ENCODE measurements at regions not wholly inside any gene's neighbourhood (a gene's known extent, or its start where the extent isn't known, plus 50 kb on each side); places are given as distances from the start of the nearest gene placed in this dataset.

DNA sequence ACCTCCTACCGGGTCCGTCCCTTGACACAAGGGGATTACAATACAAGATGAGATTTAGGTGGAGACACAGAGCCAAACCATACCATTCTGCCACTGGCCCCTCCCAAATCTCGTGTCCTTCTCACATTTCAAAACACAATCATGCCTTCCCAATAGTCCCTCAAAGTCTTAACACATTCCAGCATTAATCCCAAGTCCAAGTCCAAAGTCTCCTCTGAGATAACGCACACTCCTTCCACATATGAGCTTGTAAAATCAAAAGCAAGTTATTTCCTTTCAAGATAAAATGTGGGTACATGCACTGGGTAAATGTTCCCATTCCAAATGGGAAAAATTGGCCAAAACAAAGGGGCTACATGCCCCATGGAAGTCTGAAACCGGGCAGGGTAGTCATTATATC, 463.9 kb upstream of the CDH9 start:
- Histone ChIP-seq H4K20me1 (ENCODE audit: insufficient read depth, low read depth, low read length) (no peaks in the 10 kb centered on the region), H3K9me2 (replicated peaks; ENCODE audit: insufficient read depth, low read length) (no peaks in the 10 kb centered on the region), H3K4me3 (ENCODE audit: low read length) (no peak overlapping the region), H3K36me3 (ENCODE audit: insufficient read depth, low read length) (no peaks in the 10 kb centered on the region), H3K9ac (ENCODE audit: low read length) (no peak overlapping the region), H3K9me3 (ENCODE audit: low read length) (0 out of 2 replicates have a peak, but pooled peaks cover 1% of the 10 kb centered on the region), H3K4me1 (ENCODE audit: low read length) (no peaks in the 10 kb centered on the region), H3K4me2 (ENCODE audit: low read depth, low read length, poor library complexity, severe bottlenecking) (no peak overlapping the region), H3K79me2 (ENCODE audit: low read length) (no peaks in the 10 kb centered on the region), H3K27ac (ENCODE audit: low read length) (no peak overlapping the region), H3K27me3 (ENCODE audit: low read length) (no peaks in the 10 kb centered on the region), H2AFZ (ENCODE audit: low read length) (peak overlapping the region; percentile 45; the same call in 1 of the 2 replicates)
- no peak for DNase-seq

DNA sequence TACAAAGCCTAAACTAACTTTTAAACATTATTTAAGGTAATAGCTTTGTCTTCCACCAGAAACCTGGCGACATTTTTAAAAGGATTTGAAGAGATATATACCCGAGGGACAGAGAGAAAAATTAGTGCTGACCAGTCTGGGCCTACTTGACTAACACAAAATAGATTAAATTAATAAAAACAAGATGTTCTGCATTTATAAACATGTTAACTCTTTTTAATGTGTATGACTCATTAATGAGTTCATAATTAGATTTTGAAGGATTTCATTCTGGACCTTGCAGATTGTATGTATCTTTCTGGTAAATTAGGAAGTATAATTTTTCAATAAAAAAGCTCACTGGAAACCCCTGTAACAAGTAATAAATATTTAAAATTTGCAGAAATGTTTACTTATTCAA, 459.1 kb upstream of the CDH9 start:
- no peaks in the 10 kb centered on the region for H3K9me2 ChIP-seq (replicated peaks; ENCODE audit: insufficient read depth, low read length)
- no peaks in the 10 kb centered on the region for H4K20me1 ChIP-seq (ENCODE audit: insufficient read depth, low read depth, low read length)
- DNase-seq, result no peak
- no peak overlapping the region for H3K4me3 ChIP-seq (ENCODE audit: low read length)
- no peaks in the 10 kb centered on the region for H3K9me3 ChIP-seq (ENCODE audit: low read length)
- no peak overlapping the region for H3K4me2 ChIP-seq (ENCODE audit: low read depth, low read length, poor library complexity, severe bottlenecking)
- H3K27ac ChIP-seq (ENCODE audit: low read length), result no peak overlapping the region
- no peaks in the 10 kb centered on the region for H3K79me2 ChIP-seq (ENCODE audit: low read length)
- no peaks in the 10 kb centered on the region for H3K36me3 ChIP-seq (ENCODE audit: insufficient read depth, low read length)
- no peaks in the 10 kb centered on the region for H3K27me3 ChIP-seq (ENCODE audit: low read length)
- peak overlapping the region; percentile 28; the same call in 1 of the 2 replicates for H2AFZ ChIP-seq (ENCODE audit: low read length)
- H3K4me1 ChIP-seq (ENCODE audit: low read length), result no peaks in the 10 kb centered on the region
- no peak overlapping the region for H3K9ac ChIP-seq (ENCODE audit: low read length)

DNA sequence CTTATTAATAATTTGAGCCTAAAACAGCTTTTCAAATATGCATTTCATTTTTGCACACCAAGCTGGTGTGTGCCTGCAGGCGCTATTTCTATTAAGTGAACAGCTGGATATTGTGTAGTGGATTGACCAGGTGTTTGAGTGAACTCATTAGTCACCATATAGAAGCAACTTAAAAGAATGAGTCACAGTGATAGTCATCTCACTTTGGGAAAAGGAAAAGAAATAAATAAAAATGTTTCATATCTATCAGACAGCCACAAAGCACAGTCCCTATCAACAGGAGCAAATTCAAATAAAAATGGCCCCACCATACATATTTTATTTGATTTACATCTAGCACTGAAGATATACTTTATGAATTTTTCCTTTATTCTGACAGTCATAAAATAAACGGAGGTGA, 456.5 kb upstream of the CDH9 start:
- DNase-seq, result no peak
- Histone ChIP-seq H2AFZ (ENCODE audit: low read length) (no peak overlapping the region), H3K27me3 (ENCODE audit: low read length) (no peaks in the 10 kb centered on the region), H4K20me1 (ENCODE audit: insufficient read depth, low read depth, low read length) (no peaks in the 10 kb centered on the region), H3K27ac (ENCODE audit: low read length) (no peak overlapping the region), H3K36me3 (ENCODE audit: insufficient read depth, low read length) (no peaks in the 10 kb centered on the region), H3K4me3 (ENCODE audit: low read length) (no peak overlapping the region), H3K79me2 (ENCODE audit: low read length) (no peaks in the 10 kb centered on the region), H3K9ac (ENCODE audit: low read length) (no peak overlapping the region), H3K4me1 (ENCODE audit: low read length) (no peaks in the 10 kb centered on the region), H3K4me2 (ENCODE audit: low read depth, low read length, poor library complexity, severe bottlenecking) (no peak overlapping the region), H3K9me2 (replicated peaks; ENCODE audit: insufficient read depth, low read length) (no peaks in the 10 kb centered on the region), H3K9me3 (ENCODE audit: low read length) (no peaks in the 10 kb centered on the region)

DNA sequence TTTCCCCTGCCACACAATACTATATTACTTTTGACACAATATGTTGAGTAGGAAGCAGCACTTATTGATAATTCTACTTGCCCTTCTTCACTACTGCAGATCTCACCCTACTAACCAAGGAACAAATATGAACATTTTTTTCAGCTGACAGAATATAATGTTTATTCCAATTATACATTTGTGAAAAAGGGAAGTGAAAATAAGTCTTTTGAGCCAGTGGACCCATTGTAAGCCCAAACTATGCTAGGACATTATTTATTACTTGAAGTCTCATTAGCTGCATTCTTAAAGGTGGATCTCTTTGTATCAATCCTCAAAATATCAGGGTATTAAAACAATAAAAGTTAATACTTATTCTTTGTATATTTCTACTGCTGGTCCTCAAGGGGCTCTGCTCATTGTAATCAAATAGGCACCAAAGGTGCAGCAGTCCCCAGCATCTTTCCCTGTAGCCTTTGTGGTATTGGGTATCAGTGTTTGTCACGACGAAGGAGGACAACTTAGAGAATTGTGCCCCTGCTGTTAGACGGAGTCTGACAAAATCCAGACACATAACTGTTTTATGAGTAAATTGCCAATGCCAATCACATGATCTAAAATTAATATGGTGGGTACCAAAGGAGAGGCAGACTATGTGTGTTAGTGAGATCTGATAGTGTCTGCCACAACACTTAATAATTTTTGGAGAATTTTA, 453.5 kb upstream of the CDH9 start:
- Histone ChIP-seq H3K4me1 (ENCODE audit: low read length) (no peaks in the 10 kb centered on the region), H3K4me2 (ENCODE audit: low read depth, low read length, poor library complexity, severe bottlenecking) (no peak overlapping the region), H2AFZ (ENCODE audit: low read length) (no peak overlapping the region), H3K27me3 (ENCODE audit: low read length) (no peaks in the 10 kb centered on the region), H3K27ac (ENCODE audit: low read length) (no peak overlapping the region), H4K20me1 (ENCODE audit: insufficient read depth, low read depth, low read length) (no peaks in the 10 kb centered on the region), H3K79me2 (ENCODE audit: low read length) (no peaks in the 10 kb centered on the region), H3K9me3 (ENCODE audit: low read length) (no peaks in the 10 kb centered on the region), H3K36me3 (ENCODE audit: insufficient read depth, low read length) (no peaks in the 10 kb centered on the region), H3K4me3 (ENCODE audit: low read length) (no peak overlapping the region), H3K9ac (ENCODE audit: low read length) (no peak overlapping the region), H3K9me2 (replicated peaks; ENCODE audit: insufficient read depth, low read length) (no peaks in the 10 kb centered on the region)
- no peak for DNase-seq

DNA sequence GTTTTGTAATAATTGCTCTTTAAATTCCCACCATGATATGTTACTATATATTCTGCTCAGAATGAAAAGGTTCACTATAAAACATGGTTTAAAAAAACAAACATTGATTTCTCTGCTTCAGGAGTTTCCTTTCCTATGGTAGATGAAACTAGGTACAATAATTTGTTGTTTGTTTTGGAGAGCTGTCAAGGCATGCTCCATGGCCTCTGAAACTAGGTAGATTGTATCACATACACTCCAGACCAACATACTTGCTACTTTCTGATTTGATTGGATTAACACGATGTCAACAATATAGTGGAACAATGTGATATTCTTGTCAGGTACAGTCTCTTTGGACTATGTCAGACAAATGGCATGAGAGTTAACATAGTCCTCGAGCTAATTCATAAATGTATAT, 452.7 kb upstream of the CDH9 start:
- Histone ChIP-seq H4K20me1 (ENCODE audit: insufficient read depth, low read depth, low read length) (no peaks in the 10 kb centered on the region), H3K9me2 (replicated peaks; ENCODE audit: insufficient read depth, low read length) (no peaks in the 10 kb centered on the region), H3K4me1 (ENCODE audit: low read length) (no peaks in the 10 kb centered on the region), H3K9me3 (ENCODE audit: low read length) (no peaks in the 10 kb centered on the region), H3K4me2 (ENCODE audit: low read depth, low read length, poor library complexity, severe bottlenecking) (no peak overlapping the region), H3K36me3 (ENCODE audit: insufficient read depth, low read length) (no peaks in the 10 kb centered on the region), H3K27me3 (ENCODE audit: low read length) (no peaks in the 10 kb centered on the region), H2AFZ (ENCODE audit: low read length) (no peak overlapping the region), H3K9ac (ENCODE audit: low read length) (no peak overlapping the region), H3K4me3 (ENCODE audit: low read length) (no peak overlapping the region), H3K79me2 (ENCODE audit: low read length) (no peaks in the 10 kb centered on the region), H3K27ac (ENCODE audit: low read length) (no peak overlapping the region)
- DNase-seq, result no peak

DNA sequence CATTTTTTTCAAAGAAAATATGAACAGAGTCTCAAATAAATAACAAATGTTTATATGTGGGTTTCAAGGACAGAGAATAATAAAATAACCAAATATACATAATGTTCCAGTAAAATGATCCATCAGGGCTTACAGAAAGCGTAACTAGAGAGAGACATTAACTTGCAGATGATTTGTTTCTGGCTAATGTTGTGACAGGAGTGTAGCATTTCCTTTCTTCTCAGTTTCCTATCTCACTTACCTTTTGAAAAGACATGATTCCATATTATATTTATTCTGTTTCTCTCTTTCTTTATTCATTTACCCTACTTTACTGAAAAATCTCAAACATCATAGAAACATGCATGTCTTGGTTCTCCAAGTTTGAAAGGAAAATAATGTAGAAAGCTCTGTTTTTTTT, 451.3 kb upstream of the CDH9 start:
- no peaks in the 10 kb centered on the region for H3K36me3 ChIP-seq (ENCODE audit: insufficient read depth, low read length)
- H3K4me1 ChIP-seq (ENCODE audit: low read length), result no peaks in the 10 kb centered on the region
- no peak for DNase-seq
- H3K79me2 ChIP-seq (ENCODE audit: low read length), result no peaks in the 10 kb centered on the region
- H3K4me3 ChIP-seq (ENCODE audit: low read length), result no peak overlapping the region
- H3K9me2 ChIP-seq (replicated peaks; ENCODE audit: insufficient read depth, low read length), result no peaks in the 10 kb centered on the region
- H3K27ac ChIP-seq (ENCODE audit: low read length), result no peak overlapping the region
- no peaks in the 10 kb centered on the region for H4K20me1 ChIP-seq (ENCODE audit: insufficient read depth, low read depth, low read length)
- no peak overlapping the region for H2AFZ ChIP-seq (ENCODE audit: low read length)
- H3K9me3 ChIP-seq (ENCODE audit: low read length), result no peaks in the 10 kb centered on the region
- no peaks in the 10 kb centered on the region for H3K27me3 ChIP-seq (ENCODE audit: low read length)
- no peak overlapping the region for H3K9ac ChIP-seq (ENCODE audit: low read length)
- no peak overlapping the region for H3K4me2 ChIP-seq (ENCODE audit: low read depth, low read length, poor library complexity, severe bottlenecking)

DNA sequence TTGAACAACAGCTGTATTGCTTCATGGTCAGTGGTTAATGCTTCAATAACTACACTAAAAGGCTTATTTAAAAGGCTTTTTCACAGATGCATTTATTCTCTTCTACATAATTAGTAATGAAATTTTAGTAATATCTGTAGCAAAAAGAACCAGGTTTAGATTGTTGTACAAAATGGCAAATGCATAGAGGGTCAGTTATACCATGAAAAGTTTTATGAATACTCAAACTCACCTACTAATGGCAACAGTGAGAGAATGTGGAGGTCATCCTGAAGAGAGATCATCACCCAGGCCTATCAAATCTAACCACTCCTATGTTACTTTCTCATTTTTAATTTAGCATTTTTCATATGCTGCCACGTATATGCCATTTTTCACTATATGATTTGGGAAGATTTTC, 444.3 kb upstream of the CDH9 start:
- Histone ChIP-seq H3K79me2 (ENCODE audit: low read length) (no peaks in the 10 kb centered on the region), H3K4me2 (ENCODE audit: low read depth, low read length, poor library complexity, severe bottlenecking) (no peak overlapping the region), H4K20me1 (ENCODE audit: insufficient read depth, low read depth, low read length) (no peaks in the 10 kb centered on the region), H2AFZ (ENCODE audit: low read length) (peak overlapping the region; percentile 30; the same call in 1 of the 2 replicates), H3K36me3 (ENCODE audit: insufficient read depth, low read length) (no peaks in the 10 kb centered on the region), H3K27me3 (ENCODE audit: low read length) (no peaks in the 10 kb centered on the region), H3K9me3 (ENCODE audit: low read length) (no peaks in the 10 kb centered on the region; the same call in 1 of the 2 replicates), H3K4me3 (ENCODE audit: low read length) (no peak overlapping the region), H3K9me2 (replicated peaks; ENCODE audit: insufficient read depth, low read length) (no peaks in the 10 kb centered on the region), H3K4me1 (ENCODE audit: low read length) (no peaks in the 10 kb centered on the region), H3K27ac (ENCODE audit: low read length) (no peak overlapping the region), H3K9ac (ENCODE audit: low read length) (no peak overlapping the region)
- no peak for DNase-seq

DNA sequence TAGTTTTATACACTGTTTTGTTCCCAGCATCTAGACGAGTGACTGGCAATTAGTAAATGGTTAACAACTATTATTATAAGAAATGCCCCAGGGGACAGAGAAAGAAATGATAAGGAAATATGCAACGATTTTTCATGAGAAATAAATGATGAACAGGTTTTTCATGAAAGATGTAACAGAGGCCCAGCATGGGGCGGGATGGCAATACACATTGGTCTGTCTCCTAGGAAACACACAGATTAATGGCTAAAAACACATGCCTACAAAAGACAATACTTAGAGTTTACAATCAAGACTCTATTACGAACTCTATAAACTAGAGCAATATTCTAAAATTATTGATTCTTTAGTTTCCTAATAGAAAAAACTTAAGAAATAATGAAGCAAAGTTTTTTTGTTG, 441.5 kb upstream of the CDH9 start:
- Histone ChIP-seq H3K27me3 (ENCODE audit: low read length) (no peaks in the 10 kb centered on the region), H3K9me2 (replicated peaks; ENCODE audit: insufficient read depth, low read length) (no peaks in the 10 kb centered on the region), H3K79me2 (ENCODE audit: low read length) (no peaks in the 10 kb centered on the region), H4K20me1 (ENCODE audit: insufficient read depth, low read depth, low read length) (no peaks in the 10 kb centered on the region), H3K4me1 (ENCODE audit: low read length) (no peaks in the 10 kb centered on the region), H3K4me3 (ENCODE audit: low read length) (no peak overlapping the region), H3K36me3 (ENCODE audit: insufficient read depth, low read length) (no peaks in the 10 kb centered on the region), H3K27ac (ENCODE audit: low read length) (no peak overlapping the region), H2AFZ (ENCODE audit: low read length) (no peak overlapping the region), H3K9ac (ENCODE audit: low read length) (no peak overlapping the region), H3K9me3 (ENCODE audit: low read length) (peaks cover 8% of the 10 kb centered on the region), H3K4me2 (ENCODE audit: low read depth, low read length, poor library complexity, severe bottlenecking) (no peak overlapping the region)
- no peak for DNase-seq

Data from Karpas-422 (cell line).